HG03060 (cell line): ENCODE measurements at regions not wholly inside any gene's neighbourhood (a gene's known extent, or its start where the extent isn't known, plus 50 kb on each side); places are given as distances from the start of the nearest gene placed in this dataset.
"Not testable (repeated sequence)": the region's sequence is repeated elsewhere in the genome, so short reads cannot be mapped to it uniquely, and the experiment has no call there.

Source experiments
- ATAC-seq: cut with Tn5 transposase; IDR thresholded peaks from one replicate; pipeline ENCODE4 v1.9.1; 2021; ENCODE audit warnings: low read depth, moderate number of reproducible peaks; ENCODE audit not compliant: unreplicated experiment

- no peak for ATAC-seq
These were observed 522.6 kb upstream of the AMELY start for GRCh38 chrY:7433817-7434809.

GRCh38 chrY:7419165-7419564 is 507.6 kb upstream of the AMELY start:
- ATAC-seq, result no peak

- no peak for ATAC-seq
These were observed 506.4 kb upstream of the AMELY start for GRCh38 chrY:7417946-7418345.

- no peak for ATAC-seq
These were observed 504.9 kb upstream of the AMELY start for GRCh38 chrY:7416406-7416805.

- ATAC-seq, result no peak
These were observed 503.6 kb upstream of the AMELY start for GRCh38 chrY:7415157-7415633.

- no peak for ATAC-seq
These were observed 478.5 kb upstream of the AMELY start for GRCh38 chrY:7390056-7390455.

GRCh38 chrY:7382988-7383387 is 471.4 kb upstream of the AMELY start:
- ATAC-seq, result no peak

- no peak for ATAC-seq
These were observed 465.5 kb upstream of the AMELY start for GRCh38 chrY:7377091-7377490.

- ATAC-seq, result not testable (repeated sequence)
These were observed 462.9 kb upstream of the AMELY start for GRCh38 chrY:7374485-7374884.

- not testable (repeated sequence) for ATAC-seq
These were observed 460.4 kb upstream of the AMELY start for GRCh38 chrY:7371953-7372352.

GRCh38 chrY:7371026-7371425 is 459.5 kb upstream of the AMELY start:
- ATAC-seq, result not testable (repeated sequence)

- no peak for ATAC-seq
These were observed 448.0 kb upstream of the AMELY start for GRCh38 chrY:7359520-7359919.

- no peak for ATAC-seq
These were observed 446.7 kb upstream of the AMELY start for GRCh38 chrY:7358103-7358752.

- not testable (repeated sequence) for ATAC-seq
These were observed 444.3 kb upstream of the AMELY start for GRCh38 chrY:7355891-7356290.

- no peak for ATAC-seq
These were observed 433.1 kb upstream of the AMELY start for GRCh38 chrY:7344661-7345060.

GRCh38 chrY:7343261-7343660 is 431.7 kb upstream of the AMELY start:
- ATAC-seq, result no peak

- not testable (repeated sequence) for ATAC-seq
These were observed 431.2 kb upstream of the AMELY start for GRCh38 chrY:7342732-7343131.

GRCh38 chrY:7339391-7340087 is 428.0 kb upstream of the AMELY start:
- ATAC-seq, result no peak

- ATAC-seq, result no peak
These were observed 424.7 kb upstream of the AMELY start for GRCh38 chrY:7336023-7336873.

- ATAC-seq, result no peak
These were observed 422.9 kb upstream of the AMELY start for GRCh38 chrY:7334449-7334848.
